Fibroblast of the conjunctiva (primary cell): ENCODE measurements at regions not wholly inside any gene's neighbourhood (a gene's known extent, or its start where the extent isn't known, plus 50 kb on each side); places are given as distances from the start of the nearest gene placed in this dataset.

Experiments used
- DNase-seq: peaks from one replicate; pipeline ENCODE4 v3.0.0-alpha.2; 2010; ENCODE audit warnings: low read depth

- DNase-seq = no peak
Observed at GRCh38 chr7:98679741-98680140, 62.7 kb downstream of the NPTX2 start.

GRCh38 chr7:98681511-98681910, 64.4 kb downstream of the NPTX2 start:
- DNase-seq = no peak

GRCh38 chr7:98681951-98682350, 64.9 kb downstream of the NPTX2 start:
- DNase-seq = no peak

GRCh38 chr7:98683514-98683913, 66.4 kb downstream of the NPTX2 start:
- no peak for DNase-seq

GRCh38 chr7:98685541-98685940, 68.5 kb downstream of the NPTX2 start:
- no peak for DNase-seq

DNA sequence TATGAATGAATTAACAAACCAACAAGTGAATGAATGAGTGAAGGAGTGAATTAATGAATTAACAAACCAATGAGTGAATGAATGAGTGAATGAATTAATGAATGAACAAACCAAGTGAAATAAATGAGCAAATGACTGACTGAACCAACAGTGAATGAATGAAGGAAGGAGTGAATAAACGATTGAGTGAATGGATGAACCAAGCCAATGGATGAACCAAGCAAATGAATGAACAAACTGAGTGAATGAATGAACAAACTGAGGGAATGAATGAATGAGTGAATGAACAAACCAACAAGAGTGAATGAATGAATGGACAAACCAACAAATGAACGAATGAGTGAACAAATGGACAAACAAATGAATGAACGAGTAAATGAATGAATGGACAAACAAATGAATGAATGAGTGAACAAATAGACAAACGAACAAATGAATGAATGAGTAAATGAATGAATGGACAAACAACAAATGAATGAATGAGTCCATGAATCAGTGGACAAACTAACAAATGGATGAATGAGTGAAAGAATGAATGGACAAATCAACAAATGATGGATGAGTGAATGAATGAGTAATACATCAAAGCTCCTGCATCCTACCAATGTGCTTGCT, 69.5 kb downstream of the NPTX2 start:
- no peak for DNase-seq

- no peak for DNase-seq
Observed at GRCh38 chr7:98687111-98687751, 70.1 kb downstream of the NPTX2 start.

GRCh38 chr7:98691619-98692018, 74.5 kb downstream of the NPTX2 start:
- no peak for DNase-seq

DNA sequence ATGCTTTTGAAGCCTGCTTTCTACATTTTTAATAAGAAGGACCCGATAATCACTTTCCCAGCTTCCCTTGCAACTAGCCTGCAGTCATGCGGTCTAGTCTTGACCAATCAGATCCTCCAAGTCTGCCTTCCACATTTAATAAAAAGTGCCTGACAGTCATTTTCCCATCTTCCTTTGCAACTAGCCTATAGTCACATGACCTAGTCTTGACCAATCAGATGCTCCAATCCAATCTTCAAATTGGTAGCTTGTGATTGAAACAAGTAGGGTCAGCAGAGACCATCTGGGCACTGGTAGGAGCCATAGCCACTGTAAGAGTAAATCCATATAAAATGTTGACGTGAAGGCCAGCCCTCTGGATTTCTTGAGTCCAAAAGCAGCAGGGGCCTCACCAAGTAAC, 80.0 kb downstream of the NPTX2 start:
- no peak for DNase-seq

GRCh38 chr7:98697485-98698240, 80.6 kb downstream of the NPTX2 start:
- DNase-seq = no peak

DNA sequence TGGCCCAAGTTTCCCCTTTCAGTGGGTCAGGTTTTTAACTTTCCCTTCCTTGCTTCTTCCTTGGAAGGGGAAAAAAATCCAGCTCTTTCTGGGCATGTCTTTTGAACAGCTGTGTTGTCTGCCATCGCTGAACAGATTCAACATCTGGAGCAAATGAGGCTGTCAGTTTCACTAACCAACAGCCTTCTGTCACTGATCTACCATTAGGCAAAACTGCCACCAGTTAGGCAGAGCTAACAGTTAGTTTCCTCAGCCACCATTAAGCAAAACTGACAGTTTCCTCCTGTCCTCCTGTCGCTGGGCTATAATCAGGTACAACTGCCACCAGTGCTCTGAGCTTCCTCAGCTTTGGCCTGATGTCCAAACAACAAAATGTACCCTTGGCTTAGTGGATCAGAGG, 81.9 kb downstream of the NPTX2 start:
- DNase-seq = no peak

DNA sequence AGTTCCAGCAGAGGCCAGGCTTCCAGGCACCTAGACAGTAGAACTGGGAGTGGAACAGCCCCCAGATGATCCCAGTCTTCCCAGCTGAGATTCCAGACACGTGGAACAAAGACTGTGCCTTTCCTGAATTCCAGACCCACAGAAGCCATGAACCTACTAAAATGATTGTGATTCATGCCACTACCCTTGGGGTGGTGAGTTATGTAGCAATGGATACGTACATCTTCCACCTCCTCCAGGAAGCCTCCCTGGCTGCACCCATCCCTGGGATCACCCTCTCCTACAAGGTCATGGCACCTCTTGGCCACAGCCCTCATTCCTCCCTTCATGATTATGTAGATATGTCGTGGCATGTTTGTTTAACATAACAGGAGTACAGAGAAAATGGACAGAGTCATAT, 83.4 kb downstream of the NPTX2 start:
- no peak for DNase-seq

- no peak for DNase-seq
Observed at GRCh38 chr7:98701372-98701771, 84.3 kb downstream of the NPTX2 start.

DNA sequence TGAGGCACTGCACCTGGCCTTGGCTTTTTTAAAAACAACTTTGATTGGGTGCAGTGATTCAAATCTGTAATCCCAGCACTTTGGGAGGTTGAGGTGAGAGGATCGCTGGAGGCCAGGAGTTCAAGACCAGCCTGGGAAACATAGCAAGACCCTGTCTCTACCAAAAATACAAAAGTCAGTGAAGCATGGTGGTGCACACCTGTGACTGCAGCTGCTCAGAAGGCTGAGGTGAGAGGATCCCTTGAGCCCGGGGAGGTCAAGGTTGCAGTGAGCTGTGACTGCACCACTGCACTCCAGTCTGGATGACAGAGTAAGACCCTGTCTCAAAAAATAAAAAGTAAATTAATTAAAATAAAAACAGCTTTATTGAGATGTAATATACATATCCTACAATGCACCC, 84.9 kb downstream of the NPTX2 start:
- DNase-seq = no peak

DNA sequence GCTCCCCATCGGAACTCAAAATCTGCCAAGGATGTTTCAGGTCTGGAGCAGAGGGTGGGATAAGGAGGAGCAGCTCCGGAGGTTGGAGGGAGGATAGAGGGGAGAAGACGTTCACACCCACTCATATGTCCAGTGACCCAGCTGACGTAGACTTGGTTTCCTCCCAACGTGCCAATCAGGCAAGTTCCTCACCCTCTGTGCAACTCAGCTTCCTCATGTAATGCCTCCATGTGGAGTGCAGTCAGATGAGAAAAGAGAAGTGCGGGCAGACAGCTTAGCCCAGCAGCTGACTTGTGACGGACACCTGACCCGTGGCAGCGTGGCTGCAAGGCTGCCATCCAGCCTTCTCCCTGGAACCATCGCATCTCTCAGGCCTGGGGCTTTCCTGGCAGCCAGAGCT, 86.8 kb downstream of the NPTX2 start:
- DNase-seq = no peak

DNA sequence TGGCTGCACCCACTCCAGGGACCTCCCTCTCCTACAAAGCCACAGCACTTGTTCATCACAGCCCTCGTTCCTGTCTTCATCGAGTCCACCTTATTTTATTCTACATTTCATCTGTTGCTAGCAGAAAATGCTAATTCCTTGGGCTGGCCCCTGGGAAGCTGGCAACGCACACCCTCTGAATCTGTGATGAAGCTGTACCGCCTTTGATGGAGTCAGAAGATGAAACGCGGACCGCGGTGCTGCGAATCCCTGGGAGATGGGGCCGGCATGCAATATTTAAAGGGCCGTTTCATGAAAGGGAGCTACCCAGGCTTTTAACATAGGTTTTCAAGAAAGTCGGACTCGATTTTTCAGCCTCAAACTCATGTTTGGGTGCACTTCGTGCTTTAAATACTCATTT, 88.5 kb downstream of the NPTX2 start:
- no peak for DNase-seq

DNA sequence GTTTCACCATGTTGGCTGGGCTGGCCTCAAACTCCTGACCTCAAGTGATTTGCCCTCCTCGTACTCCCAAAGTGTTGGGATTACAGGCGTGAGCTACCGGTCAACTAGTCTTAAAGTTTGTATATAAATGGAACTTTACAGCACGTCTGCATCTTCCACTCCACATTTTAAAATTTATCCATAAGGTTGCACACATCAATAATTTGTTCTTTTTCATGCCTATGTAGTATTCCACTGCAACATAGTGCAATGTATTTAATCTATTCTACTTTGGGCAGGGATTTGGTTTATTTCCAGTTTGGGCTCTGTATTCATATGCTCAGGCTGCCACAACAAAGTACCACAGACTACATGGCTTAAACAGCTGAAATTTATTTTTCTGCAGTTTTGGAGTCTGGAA, 90.0 kb downstream of the NPTX2 start:
- no peak for DNase-seq

DNA sequence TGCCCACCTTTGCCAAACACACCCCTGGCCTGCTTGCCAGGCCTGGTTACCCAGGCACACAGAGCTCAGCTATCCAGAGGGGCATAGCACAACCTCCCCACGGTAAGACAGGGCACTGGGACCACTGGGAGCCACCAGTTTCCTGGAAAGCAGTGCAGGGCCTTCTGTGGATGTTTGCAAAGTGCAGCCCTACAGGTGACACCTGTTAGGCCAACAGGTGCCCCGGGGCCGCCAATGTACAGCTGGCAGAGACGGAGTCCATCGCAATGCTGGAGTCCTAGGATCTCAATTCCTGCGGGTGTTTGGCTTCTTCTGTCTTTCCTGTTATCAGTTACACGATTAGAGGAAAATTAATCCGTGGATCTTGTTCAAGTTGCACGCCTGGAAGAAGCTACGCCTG, 94.9 kb downstream of the NPTX2 start:
- no peak for DNase-seq

DNA sequence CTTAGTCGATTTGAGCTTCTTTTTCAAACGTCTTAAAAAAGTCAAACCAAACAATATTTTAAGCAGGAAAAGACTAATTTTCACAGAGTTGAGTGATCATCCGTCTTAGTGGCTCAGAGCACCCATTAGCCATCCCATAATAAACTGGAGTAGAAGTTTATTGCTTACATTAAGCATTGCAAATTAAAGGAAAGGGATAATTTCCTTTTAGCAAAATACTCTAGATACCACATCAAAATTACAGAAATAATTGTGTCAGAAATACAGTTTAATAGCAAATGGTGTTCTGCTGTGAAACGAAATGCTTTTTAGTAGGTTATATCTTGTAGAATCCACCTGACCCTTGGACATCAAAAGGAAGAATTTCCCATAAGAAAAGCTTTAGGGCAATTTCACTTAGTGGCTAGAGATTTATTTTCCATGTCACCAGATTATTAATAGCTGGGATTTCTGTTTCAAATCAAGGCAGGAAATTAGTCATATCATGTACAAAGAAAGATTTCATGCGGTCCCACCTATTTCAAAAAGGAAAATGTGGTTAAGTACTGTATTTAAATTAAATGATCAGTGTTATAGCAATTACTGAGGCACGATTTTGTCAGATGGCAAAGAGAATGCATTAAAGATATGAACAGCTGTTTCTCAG, 96.2 kb downstream of the NPTX2 start:
- no peak for DNase-seq

- no peak for DNase-seq
Observed at GRCh38 chr7:98719396-98719795, 102.3 kb downstream of the NPTX2 start.

DNA sequence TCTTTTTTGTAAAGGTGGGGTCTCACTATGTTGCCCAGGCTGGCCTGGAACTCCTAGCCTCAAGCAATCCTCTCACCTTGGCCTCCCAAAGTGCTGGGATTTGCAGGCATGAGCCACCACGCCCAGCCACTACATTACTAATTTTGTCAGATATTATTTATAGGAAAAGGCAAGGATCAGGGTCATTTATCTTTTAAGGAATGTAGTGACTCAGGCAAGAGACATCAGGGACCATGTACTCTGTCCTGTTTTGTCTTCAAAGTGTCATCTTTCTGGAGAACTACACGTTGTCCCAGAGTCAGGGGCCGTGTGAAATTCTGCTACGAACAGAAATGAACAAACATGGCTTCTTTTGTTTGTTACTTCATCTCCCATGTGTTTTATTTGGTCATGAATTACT, 105.3 kb downstream of the NPTX2 start:
- DNase-seq = no peak

DNA sequence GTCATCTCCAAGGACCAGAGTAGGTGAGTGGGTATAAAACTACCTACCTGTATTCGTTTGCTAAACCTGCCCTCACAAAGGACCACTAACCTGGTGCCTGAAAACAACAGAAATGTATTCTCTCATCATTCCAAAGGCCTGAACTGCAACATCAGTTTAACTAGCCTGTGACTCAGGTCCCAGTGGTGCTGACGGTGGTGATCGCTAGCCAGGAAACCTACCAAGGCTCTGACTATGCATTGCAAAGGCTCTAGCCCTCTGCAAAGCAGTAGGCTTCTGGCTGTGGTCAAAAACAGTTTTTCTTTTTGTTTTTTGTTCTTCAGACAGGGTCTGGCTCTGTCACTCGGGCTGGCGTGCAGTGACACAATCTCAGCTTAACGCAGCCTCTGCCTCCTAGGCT, 107.5 kb downstream of the NPTX2 start:
- no peak for DNase-seq

DNA sequence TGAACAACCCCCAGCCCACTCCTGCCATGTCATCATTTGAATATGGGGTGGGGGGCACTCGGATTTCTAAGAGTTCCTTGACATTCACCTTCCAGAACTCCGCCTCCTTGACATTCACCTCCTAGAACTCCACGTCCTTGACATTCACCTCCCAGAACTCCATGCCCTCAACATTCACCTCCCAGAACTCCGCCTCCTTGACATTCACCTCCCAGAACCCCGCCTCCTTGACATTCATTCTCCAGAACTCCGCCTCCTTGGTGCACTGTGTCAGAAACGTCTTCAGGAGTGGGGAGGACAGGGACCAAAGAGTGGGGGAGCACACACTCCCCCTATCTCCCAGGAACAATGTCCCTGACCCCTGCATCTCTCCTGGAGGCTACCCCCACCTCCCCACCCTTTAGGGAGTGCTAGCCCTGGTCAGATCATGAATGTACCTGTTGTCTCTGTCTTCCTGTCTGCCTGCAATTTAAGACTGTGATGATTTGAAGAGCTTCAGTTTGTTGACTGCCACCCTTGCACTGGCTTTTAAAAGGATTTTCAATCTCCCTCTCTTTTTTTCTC, 110.1 kb downstream of the NPTX2 start:
- DNase-seq = no peak
